PFSK-1 (cell line): ENCODE measurements at regions not wholly inside any gene's neighbourhood (a gene's known extent, or its start where the extent isn't known, plus 50 kb on each side); places are given as distances from the start of the nearest gene placed in this dataset.

Experiments used
- FOXP2 ChIP-seq: optimal IDR thresholded peaks from 2 replicates; pipeline ENCODE3; 2011; ENCODE audit warnings: borderline replicate concordance, control low read depth, inconsistent platforms; ENCODE audit not compliant: insufficient read depth; ENCODE audit errors: extremely low read length, extremely low read depth
- POLR2AphosphoS5 ChIP-seq: IDR thresholded peaks from 2 replicates; pipeline ENCODE4 v1.6.1; 2012; ENCODE audit warnings: low read depth, mild to moderate bottlenecking, control low read depth, low read length, moderate library complexity
- REST ChIP-seq, 2 experiments: IDR thresholded peaks; 2 replicates each; pipeline versions ENCODE4 v1.6.1 to v1.8.0; 2011 to 2012; ENCODE audit warnings: low read depth in 2 of 2, low read length in 2 of 2, control low read depth in 1 of 2, inconsistent platforms in 1 of 2, mild to moderate bottlenecking in 1 of 2, moderate library complexity in 1 of 2; ENCODE audit not compliant: insufficient read depth in 1 of 2
- SIN3A ChIP-seq: IDR thresholded peaks from 2 replicates; pipeline ENCODE4 v1.6.1; 2012; ENCODE audit warnings: mild to moderate bottlenecking, low read length, moderate library complexity, borderline replicate concordance; ENCODE audit not compliant: insufficient read depth
- TAF1 ChIP-seq: IDR thresholded peaks from 2 replicates; pipeline ENCODE4 v1.6.1; 2012; ENCODE audit warnings: low read length, control low read depth, borderline replicate concordance; ENCODE audit not compliant: insufficient read depth

DNA sequence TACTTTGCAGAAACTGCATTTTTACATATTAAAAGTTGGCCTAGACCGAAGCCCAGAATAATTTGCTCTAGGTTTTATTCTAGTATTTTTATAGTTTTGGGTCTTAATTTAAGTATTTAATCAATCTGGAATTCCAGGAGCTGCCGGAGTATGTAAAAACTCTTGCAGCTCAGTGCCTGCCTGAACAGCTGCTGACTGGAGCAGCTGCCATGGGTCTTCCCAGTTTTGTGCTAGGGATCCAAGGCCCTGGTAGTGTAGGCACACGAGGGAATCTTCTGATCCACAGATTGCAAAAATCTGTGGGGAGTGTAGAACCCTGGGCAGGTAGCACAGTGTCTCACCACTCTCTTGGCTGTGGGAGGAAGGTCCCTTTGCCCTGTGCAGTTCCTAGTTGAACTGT, 87.0 kb upstream of the HS3ST3A1 start:
- TF ChIP-seq FOXP2 (no peak), SIN3A (no peak), POLR2AphosphoS5 (no peak), TAF1 (no peak), REST (IDR thresholded peaks at IDR 0.05; ENCODE audit: insufficient read depth in 1 of 2, low read depth in 2 of 2, low read length in 2 of 2) (no peak)

DNA sequence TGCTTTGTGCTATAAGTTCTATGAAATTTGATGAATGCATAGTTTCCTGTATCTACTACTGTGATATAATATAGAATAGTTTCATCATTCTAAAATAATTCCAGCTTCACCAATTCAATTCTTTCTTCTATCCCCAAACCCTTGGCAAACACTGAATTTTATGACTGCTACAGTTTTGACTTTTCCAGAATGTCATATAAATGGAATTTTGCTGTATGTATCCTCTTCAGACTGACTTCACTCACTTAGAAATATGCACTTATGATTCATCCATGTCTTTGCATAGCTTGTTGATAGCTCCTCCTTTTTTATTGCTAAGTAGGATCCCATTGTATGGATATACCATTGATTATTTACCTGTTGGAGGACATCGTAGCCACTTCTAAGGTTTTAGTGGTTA, 89.1 kb upstream of the HS3ST3A1 start:
- TF ChIP-seq REST (IDR thresholded peaks at IDR 0.05; ENCODE audit: insufficient read depth in 1 of 2, low read depth in 2 of 2, low read length in 2 of 2): no peak
- TF ChIP-seq TAF1: no peak
- TF ChIP-seq FOXP2: no peak
- TF ChIP-seq SIN3A: no peak
- TF ChIP-seq POLR2AphosphoS5: no peak

DNA sequence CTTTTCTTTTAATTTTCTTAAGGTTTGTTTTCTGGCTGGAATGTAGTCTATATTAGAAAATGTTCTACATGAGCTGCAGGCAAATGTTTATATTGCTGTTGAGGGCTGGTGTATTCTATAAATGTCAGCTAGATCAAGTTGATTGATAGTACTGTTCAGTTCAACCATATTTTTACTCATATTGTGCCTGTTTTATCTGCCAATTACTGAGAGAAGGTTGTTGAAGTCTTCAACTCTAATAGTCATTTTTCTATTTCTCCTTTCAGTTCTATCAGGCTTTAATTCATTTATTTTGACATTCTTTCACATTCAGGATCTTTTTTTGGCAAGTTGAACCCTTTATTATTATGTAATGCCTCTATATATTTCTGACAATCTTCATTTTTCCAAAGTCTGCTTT, 93.2 kb upstream of the HS3ST3A1 start:
- TF ChIP-seq REST (IDR thresholded peaks at IDR 0.05; ENCODE audit: insufficient read depth in 1 of 2, low read depth in 2 of 2, low read length in 2 of 2): no peak
- no peak for TF ChIP-seq TAF1
- no peak for TF ChIP-seq POLR2AphosphoS5
- TF ChIP-seq FOXP2: no peak
- no peak for TF ChIP-seq SIN3A

DNA sequence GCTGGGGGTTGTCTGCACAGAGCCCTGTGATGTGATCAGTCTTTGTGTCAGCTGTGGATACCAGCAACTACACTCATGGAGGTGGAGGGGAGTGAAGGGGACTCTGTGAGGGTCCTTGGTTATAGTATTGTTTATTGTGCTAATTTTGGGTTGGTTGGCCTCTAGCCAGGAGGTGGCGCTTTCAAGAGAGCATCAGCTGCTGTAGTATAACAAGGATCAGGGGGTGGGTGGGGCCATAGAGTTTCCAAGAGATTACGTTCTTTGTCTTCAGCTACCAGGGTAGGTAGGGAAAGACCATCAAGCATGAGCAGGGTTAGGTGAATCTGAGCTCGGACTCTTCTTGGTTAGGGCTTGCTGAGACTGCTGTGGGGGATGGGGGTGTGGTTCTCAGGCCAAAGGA, 97.1 kb upstream of the HS3ST3A1 start:
- TF ChIP-seq POLR2AphosphoS5: no peak
- no peak for TF ChIP-seq TAF1

DNA sequence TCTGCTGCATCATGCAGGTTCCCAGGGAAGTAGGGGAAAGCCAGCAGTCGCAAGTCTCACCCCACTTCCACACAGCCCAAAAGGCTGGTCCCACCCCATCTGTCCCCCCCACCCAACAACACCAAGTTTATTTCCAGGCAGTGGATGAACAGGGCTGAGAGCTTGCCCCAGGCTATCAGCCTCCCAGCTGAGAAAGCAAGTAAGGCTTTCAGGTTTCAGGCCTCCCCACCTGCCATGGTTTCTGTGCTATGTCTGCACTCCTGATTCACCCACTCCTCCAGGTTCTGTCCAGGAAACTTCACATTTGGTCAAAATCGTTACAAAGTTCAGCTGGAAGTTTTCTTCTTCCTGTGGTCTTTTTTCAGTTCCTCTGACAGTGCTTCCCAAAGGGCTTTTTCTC, 97.5 kb upstream of the HS3ST3A1 start:
- no peak for TF ChIP-seq SIN3A
- TF ChIP-seq FOXP2: no peak
- TF ChIP-seq TAF1: no peak
- no peak for TF ChIP-seq POLR2AphosphoS5
- no peak for TF ChIP-seq REST (IDR thresholded peaks at IDR 0.05; ENCODE audit: insufficient read depth in 1 of 2, low read depth in 2 of 2, low read length in 2 of 2)

GRCh38 chr17:13702266-13702665, 100.5 kb upstream of the HS3ST3A1 start:
- no peak for TF ChIP-seq REST (IDR thresholded peaks at IDR 0.05; ENCODE audit: insufficient read depth in 1 of 2, low read depth in 2 of 2, low read length in 2 of 2)
- TF ChIP-seq FOXP2: no peak
- TF ChIP-seq TAF1: no peak
- TF ChIP-seq SIN3A: no peak
- TF ChIP-seq POLR2AphosphoS5: no peak
